ENCODE measurements at regions not wholly inside any gene's neighbourhood (a gene's known extent, or its start where the extent isn't known, plus 50 kb on each side); places are given as distances from the start of the nearest gene placed in this dataset.

GRCh38 chr3:160140756-160141155 is 84.5 kb upstream of the C3orf80 start:
- Histone ChIP-seq H3K27me3 (ENCODE audit: control insufficient read depth in 4 of 4, insufficient read depth in 4 of 4, low read length in 3 of 4) (no peaks in the 10 kb centered on the region), H3K9me3 (ENCODE audit: control insufficient read depth in 4 of 4, low read length in 3 of 4) (peaks cover 0 to 3% (median under 1%) of the 10 kb centered on the region in 4 donors), H3K27ac (ENCODE audit: low read depth in 1 of 2, low read length in 2 of 2) (no peak overlapping the region), H3K4me3 (ENCODE audit: low read depth in 1 of 3, low read length in 3 of 3) (no peak overlapping the region), H3K9ac (ENCODE audit: low read depth in 1 of 2, low read length in 2 of 2) (no peak overlapping the region), H3K4me1 (ENCODE audit: control insufficient read depth in 4 of 4, insufficient read depth in 4 of 4, low read length in 3 of 4) (no peaks in the 10 kb centered on the region), H3K36me3 (ENCODE audit: control insufficient read depth in 4 of 4, insufficient read depth in 3 of 4, low read depth in 1 of 4, low read length in 3 of 4) (no peaks in the 10 kb centered on the region)
- TF ChIP-seq ATF3 (IDR thresholded peaks at IDR 0.05), result no peak
- TF ChIP-seq HNF4G (IDR thresholded peaks at IDR 0.05), result no peak
- no peak for TF ChIP-seq JUND (IDR thresholded peaks at IDR 0.05)
- no peak for TF ChIP-seq EGR1 (IDR thresholded peaks at IDR 0.05; ENCODE audit: low read depth in 2 of 2)
- TF ChIP-seq FOXA1 (IDR thresholded peaks at IDR 0.05), result no peak
- TF ChIP-seq, protein P1, sequence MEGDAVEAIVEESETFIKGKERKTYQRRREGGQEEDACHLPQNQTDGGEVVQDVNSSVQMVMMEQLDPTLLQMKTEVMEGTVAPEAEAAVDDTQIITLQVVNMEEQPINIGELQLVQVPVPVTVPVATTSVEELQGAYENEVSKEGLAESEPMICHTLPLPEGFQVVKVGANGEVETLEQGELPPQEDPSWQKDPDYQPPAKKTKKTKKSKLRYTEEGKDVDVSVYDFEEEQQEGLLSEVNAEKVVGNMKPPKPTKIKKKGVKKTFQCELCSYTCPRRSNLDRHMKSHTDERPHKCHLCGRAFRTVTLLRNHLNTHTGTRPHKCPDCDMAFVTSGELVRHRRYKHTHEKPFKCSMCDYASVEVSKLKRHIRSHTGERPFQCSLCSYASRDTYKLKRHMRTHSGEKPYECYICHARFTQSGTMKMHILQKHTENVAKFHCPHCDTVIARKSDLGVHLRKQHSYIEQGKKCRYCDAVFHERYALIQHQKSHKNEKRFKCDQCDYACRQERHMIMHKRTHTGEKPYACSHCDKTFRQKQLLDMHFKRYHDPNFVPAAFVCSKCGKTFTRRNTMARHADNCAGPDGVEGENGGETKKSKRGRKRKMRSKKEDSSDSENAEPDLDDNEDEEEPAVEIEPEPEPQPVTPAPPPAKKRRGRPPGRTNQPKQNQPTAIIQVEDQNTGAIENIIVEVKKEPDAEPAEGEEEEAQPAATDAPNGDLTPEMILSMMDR (IDR thresholded peaks at IDR 0.05; ENCODE audit: low read depth, low read length, missing input control), result no peak
- no peak for TF ChIP-seq NR2F2 (IDR thresholded peaks at IDR 0.05)
- TF ChIP-seq RXRA (IDR thresholded peaks at IDR 0.05), result no peak
- no peak for TF ChIP-seq ZBTB33 (IDR thresholded peaks at IDR 0.05)
- no peak for TF ChIP-seq TAF1 (conservative IDR thresholded peaks at IDR 0.05)
- TF ChIP-seq, protein P2, sequence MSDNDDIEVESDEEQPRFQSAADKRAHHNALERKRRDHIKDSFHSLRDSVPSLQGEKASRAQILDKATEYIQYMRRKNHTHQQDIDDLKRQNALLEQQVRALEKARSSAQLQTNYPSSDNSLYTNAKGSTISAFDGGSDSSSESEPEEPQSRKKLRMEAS (IDR thresholded peaks at IDR 0.05), result no peak
- TF ChIP-seq YY1 (IDR thresholded peaks at IDR 0.05), result no peak
- TF ChIP-seq SP1 (IDR thresholded peaks at IDR 0.05), result no peak
- TF ChIP-seq FOXA2 (IDR thresholded peaks at IDR 0.05), result no peak
- TF ChIP-seq HNF4A (conservative IDR thresholded peaks at IDR 0.05), result no peak
- TF ChIP-seq RAD21 (IDR thresholded peaks at IDR 0.05), result no peak
- no peak for TF ChIP-seq GABPA (IDR thresholded peaks at IDR 0.05 in 1 of 2, conservative IDR thresholded peaks at IDR 0.05 in 1 of 2)
- TF ChIP-seq, protein P3, sequence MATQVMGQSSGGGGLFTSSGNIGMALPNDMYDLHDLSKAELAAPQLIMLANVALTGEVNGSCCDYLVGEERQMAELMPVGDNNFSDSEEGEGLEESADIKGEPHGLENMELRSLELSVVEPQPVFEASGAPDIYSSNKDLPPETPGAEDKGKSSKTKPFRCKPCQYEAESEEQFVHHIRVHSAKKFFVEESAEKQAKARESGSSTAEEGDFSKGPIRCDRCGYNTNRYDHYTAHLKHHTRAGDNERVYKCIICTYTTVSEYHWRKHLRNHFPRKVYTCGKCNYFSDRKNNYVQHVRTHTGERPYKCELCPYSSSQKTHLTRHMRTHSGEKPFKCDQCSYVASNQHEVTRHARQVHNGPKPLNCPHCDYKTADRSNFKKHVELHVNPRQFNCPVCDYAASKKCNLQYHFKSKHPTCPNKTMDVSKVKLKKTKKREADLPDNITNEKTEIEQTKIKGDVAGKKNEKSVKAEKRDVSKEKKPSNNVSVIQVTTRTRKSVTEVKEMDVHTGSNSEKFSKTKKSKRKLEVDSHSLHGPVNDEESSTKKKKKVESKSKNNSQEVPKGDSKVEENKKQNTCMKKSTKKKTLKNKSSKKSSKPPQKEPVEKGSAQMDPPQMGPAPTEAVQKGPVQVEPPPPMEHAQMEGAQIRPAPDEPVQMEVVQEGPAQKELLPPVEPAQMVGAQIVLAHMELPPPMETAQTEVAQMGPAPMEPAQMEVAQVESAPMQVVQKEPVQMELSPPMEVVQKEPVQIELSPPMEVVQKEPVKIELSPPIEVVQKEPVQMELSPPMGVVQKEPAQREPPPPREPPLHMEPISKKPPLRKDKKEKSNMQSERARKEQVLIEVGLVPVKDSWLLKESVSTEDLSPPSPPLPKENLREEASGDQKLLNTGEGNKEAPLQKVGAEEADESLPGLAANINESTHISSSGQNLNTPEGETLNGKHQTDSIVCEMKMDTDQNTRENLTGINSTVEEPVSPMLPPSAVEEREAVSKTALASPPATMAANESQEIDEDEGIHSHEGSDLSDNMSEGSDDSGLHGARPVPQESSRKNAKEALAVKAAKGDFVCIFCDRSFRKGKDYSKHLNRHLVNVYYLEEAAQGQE (IDR thresholded peaks at IDR 0.05), result no peak
- 92% methylated on average over 2 of the region's 2 CpGs for WGBS
- no peak for DNase-seq (ENCODE audit: low spot score)

Measured in liver (tissue), 8 donors.